Dermis microvascular lymphatic vessel endothelial cell (primary cell): ENCODE measurements at regions not wholly inside any gene's neighbourhood (a gene's known extent, or its start where the extent isn't known, plus 50 kb on each side); places are given as distances from the start of the nearest gene placed in this dataset.
"Not testable (repeated sequence)": the region's sequence is repeated elsewhere in the genome, so short reads cannot be mapped to it uniquely, and the experiment has no call there.

Source experiments
- DNase-seq, 2 donors: peaks; one replicate each; pipeline versions ENCODE4 v3.0.0 to v3.0.0-alpha.2; 2010; ENCODE audit warnings: low read depth in 2 of 2

- no peak for DNase-seq
Observed at GRCh38 chr10:131814567-131815265, 86.1 kb upstream of the PPP2R2D start.

GRCh38 chr10:131815266-131816156 lies 85.3 kb upstream of the PPP2R2D start:
- no peak for DNase-seq

- DNase-seq, result no peak
Observed at GRCh38 chr10:131816157-131816775, 84.5 kb upstream of the PPP2R2D start.

- DNase-seq, result no peak
Observed at GRCh38 chr10:131816941-131817700, 83.7 kb upstream of the PPP2R2D start.

- no peak for DNase-seq
Observed at GRCh38 chr10:131817866-131818509, 82.8 kb upstream of the PPP2R2D start.

GRCh38 chr10:131818510-131819234 lies 82.1 kb upstream of the PPP2R2D start:
- no peak for DNase-seq

GRCh38 chr10:131819241-131820072 lies 81.4 kb upstream of the PPP2R2D start:
- no peak for DNase-seq

GRCh38 chr10:131820626-131821025 lies 80.2 kb upstream of the PPP2R2D start:
- DNase-seq, result no peak

GRCh38 chr10:131821378-131822012 lies 79.3 kb upstream of the PPP2R2D start:
- no peak for DNase-seq

GRCh38 chr10:131822013-131822691 lies 78.7 kb upstream of the PPP2R2D start:
- DNase-seq, result no peak

- no peak for DNase-seq
Observed at GRCh38 chr10:131822692-131823245, 78.0 kb upstream of the PPP2R2D start.

GRCh38 chr10:131823601-131824099 lies 77.2 kb upstream of the PPP2R2D start:
- DNase-seq, result not testable (repeated sequence)

- no peak for DNase-seq
Observed at GRCh38 chr10:131824371-131825149, 76.2 kb upstream of the PPP2R2D start.

GRCh38 chr10:131825150-131825848 lies 75.5 kb upstream of the PPP2R2D start:
- no peak for DNase-seq

GRCh38 chr10:131825960-131826650 lies 74.7 kb upstream of the PPP2R2D start:
- DNase-seq, result no peak
